SU-DHL-6 (cell line): ENCODE measurements at regions not wholly inside any gene's neighbourhood (a gene's known extent, or its start where the extent isn't known, plus 50 kb on each side); places are given as distances from the start of the nearest gene placed in this dataset.

Source experiments
- H2AFZ ChIP-seq: fragments of 200-600 bp; sonication (generic); 2 replicates; pipeline ENCODE4 v1.6.1; 2014; ENCODE audit warnings: low read depth, mild to moderate bottlenecking, moderate library complexity, mixed read lengths, antibody characterized with exemption, low read length; ENCODE audit not compliant: severe bottlenecking
- H3F3A ChIP-seq: fragments of 200-600 bp; shearing (Covaris generic); 2 replicates; pipeline ENCODE4 v1.6.0; 2016; ENCODE audit warnings: antibody characterized with exemption, mild to moderate bottlenecking; ENCODE audit not compliant: insufficient read depth
- H3K27ac ChIP-seq: fragments of 200-600 bp; sonication (generic); 2 replicates; pipeline ENCODE4 v1.5.1; 2016; ENCODE audit warnings: low read depth, mild to moderate bottlenecking, low read length, moderate library complexity, mixed read lengths
- H3K27me3 ChIP-seq: fragments of 200-600 bp; sonication (generic), shearing (Covaris generic); 2 replicates; pipeline ENCODE4 v1.6.0; 2014; ENCODE audit warnings: mild to moderate bottlenecking, low read length
- H3K36me3 ChIP-seq: fragments of 200-600 bp; sonication (generic); 2 replicates; pipeline ENCODE4 v1.6.1; 2014; ENCODE audit warnings: mild to moderate bottlenecking, low read length, mixed read lengths
- H3K4me2 ChIP-seq: fragments of 300-600, 200-600 bp; shearing (Covaris generic), sonication (generic); 2 replicates; pipeline ENCODE4 v1.6.0; 2014; ENCODE audit warnings: low read length, low read depth, mild to moderate bottlenecking; ENCODE audit not compliant: poor library complexity, severe bottlenecking
- H3K4me3 ChIP-seq: fragments of 200-600 bp; sonication (generic); 2 replicates; pipeline ENCODE4 v1.5.1; 2014; ENCODE audit warnings: antibody characterized with exemption, low read length, mild to moderate bottlenecking, mixed read lengths; ENCODE audit not compliant: insufficient read depth, poor library complexity, severe bottlenecking
- H3K79me2 ChIP-seq: fragments of 200-600 bp; sonication (generic); 2 replicates; pipeline ENCODE4 v1.6.1; 2014; ENCODE audit warnings: mild to moderate bottlenecking, low read length, moderate library complexity; ENCODE audit not compliant: insufficient read depth
- H3K9ac ChIP-seq: fragments of 200-600 bp; sonication (generic); 2 replicates; pipeline ENCODE4 v1.7.0; 2014; ENCODE audit warnings: mild to moderate bottlenecking, low read length
- H3K9me2 ChIP-seq: fragments of 200-600 bp; sonication (generic); replicated peaks from 2 replicates; pipeline ENCODE4 v1.6.1; 2014; ENCODE audit warnings: low read length; ENCODE audit not compliant: insufficient read depth
- H3K9me3 ChIP-seq: fragments of 200-600 bp; sonication (generic); 2 replicates; pipeline ENCODE4 v1.6.1; 2014; ENCODE audit warnings: low read length, mixed read lengths; ENCODE audit not compliant: insufficient read depth
- H4K20me1 ChIP-seq: fragments of 200-600 bp; sonication (generic); 2 replicates; pipeline ENCODE4 v1.6.1; 2014; ENCODE audit warnings: low read depth, mild to moderate bottlenecking, antibody characterized with exemption, low read length, moderate library complexity, mixed read lengths
- CTCF ChIP-seq: fragments of 200-600 bp; sonication (generic); IDR thresholded peaks from one replicate; pipeline ENCODE4 v1.5.1; 2017; ENCODE audit warnings: antibody characterized with exemption, mild to moderate bottlenecking, low read length, moderate library complexity; ENCODE audit not compliant: insufficient read depth, poor library complexity, severe bottlenecking
- EZH2phosphoT487 ChIP-seq: fragments of 200-600 bp; sonication (generic), shearing (Covaris generic); conservative IDR thresholded peaks from 2 replicates; pipeline ENCODE4 v1.6.1; 2018; ENCODE audit warnings: mild to moderate bottlenecking, antibody characterized with exemption, low read length, moderate library complexity, mixed read lengths

DNA sequence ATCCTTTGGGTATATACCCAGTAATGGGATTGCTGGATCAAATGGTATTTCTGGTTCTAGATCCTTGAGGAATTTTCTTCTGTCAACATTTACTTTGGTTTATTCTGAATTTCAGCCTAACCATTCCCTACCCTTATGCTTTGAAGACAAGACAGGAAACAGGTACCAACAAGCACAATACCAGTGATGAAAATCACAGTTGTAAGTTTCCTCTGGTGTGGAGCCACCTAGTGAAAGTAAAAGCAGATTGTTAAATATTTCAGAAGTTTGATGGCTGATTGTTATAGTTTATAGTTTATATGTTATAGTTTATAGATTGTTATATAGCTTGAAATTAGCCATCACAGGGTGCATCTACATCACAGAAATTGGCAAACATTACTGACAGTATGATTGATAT, 104.5 kb upstream of the AGA start:
- no peak overlapping the region for H3K27ac ChIP-seq
- H3K4me3 ChIP-seq = no peak overlapping the region
- H3K4me2 ChIP-seq = no peak overlapping the region
- H3K36me3 ChIP-seq = no peaks in the 10 kb centered on the region
- no peaks in the 10 kb centered on the region for H4K20me1 ChIP-seq
- no peak for TF ChIP-seq EZH2phosphoT487
- TF ChIP-seq CTCF = no peak
- H3K79me2 ChIP-seq = no peaks in the 10 kb centered on the region
- no peak overlapping the region for H3K9ac ChIP-seq
- no peaks in the 10 kb centered on the region for H3K9me2 ChIP-seq
- H3K9me3 ChIP-seq = no peaks in the 10 kb centered on the region
- H3F3A ChIP-seq = no peaks in the 10 kb centered on the region
- H3K27me3 ChIP-seq = no peaks in the 10 kb centered on the region
- no peak overlapping the region for H2AFZ ChIP-seq

DNA sequence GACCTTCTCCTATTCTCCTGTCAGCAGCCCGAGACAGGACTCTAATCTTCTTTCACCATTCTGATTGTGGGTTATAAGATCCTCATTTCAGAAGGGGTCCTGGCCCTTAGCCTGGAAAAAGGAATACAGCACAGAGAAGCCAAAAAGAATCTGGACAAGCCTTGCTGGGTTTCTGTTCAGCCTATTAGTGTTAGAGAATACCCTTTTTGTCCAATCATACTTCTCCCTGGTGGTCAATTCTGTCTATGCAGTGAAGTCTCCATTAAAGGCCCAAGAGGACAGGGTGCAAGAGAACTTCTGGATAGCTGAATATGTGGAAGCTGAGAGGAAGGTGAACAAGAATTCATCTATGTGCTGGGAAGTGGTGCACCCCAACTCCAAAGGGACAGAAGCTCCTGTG, 105.7 kb upstream of the AGA start:
- Histone ChIP-seq H3K79me2 (no peaks in the 10 kb centered on the region), H3F3A (no peaks in the 10 kb centered on the region), H2AFZ (no peak overlapping the region), H3K9me3 (no peaks in the 10 kb centered on the region), H3K9me2 (no peaks in the 10 kb centered on the region), H3K4me2 (no peak overlapping the region), H3K27me3 (no peaks in the 10 kb centered on the region), H4K20me1 (no peaks in the 10 kb centered on the region), H3K4me3 (no peak overlapping the region), H3K27ac (no peak overlapping the region), H3K36me3 (no peaks in the 10 kb centered on the region), H3K9ac (no peak overlapping the region)
- TF ChIP-seq EZH2phosphoT487 = no peak
- TF ChIP-seq CTCF = no peak

DNA sequence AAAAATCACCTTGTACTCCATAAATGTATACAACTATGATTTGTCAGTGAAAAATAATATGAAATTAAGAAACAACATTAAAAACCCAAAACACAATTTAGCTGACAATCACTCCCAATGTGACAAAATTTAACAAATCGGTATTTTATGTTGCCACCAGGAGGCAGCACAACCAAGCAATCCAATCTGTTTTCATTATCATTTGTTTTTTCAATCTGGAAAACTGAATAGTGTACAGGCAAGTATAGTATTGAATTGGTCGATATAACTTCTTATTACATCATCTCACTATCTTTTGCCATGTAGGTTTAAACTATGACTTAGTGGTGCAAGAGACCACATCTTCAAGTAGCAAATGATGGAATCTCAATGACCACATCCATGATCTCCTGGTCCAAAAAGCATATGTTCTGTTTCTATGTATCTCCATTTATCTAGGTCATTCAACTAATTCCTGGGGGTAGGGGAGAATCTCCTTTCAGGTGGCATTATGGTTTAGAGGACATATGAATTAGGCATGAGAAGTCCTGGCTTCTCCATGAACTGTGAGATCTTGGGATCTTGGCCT, 112.9 kb upstream of the AGA start:
- H3K36me3 ChIP-seq = no peaks in the 10 kb centered on the region
- TF ChIP-seq EZH2phosphoT487 (no peak), CTCF (peak; percentile 59)
- H3K27me3 ChIP-seq = no peaks in the 10 kb centered on the region
- no peak overlapping the region for H3K9ac ChIP-seq
- no peak overlapping the region for H2AFZ ChIP-seq
- H3K27ac ChIP-seq = no peak overlapping the region
- no peak overlapping the region for H3K4me2 ChIP-seq
- H3K4me3 ChIP-seq = no peak overlapping the region
- no peaks in the 10 kb centered on the region for H4K20me1 ChIP-seq
- H3F3A ChIP-seq = no peaks in the 10 kb centered on the region
- no peaks in the 10 kb centered on the region for H3K79me2 ChIP-seq
- no peaks in the 10 kb centered on the region for H3K9me2 ChIP-seq
- no peaks in the 10 kb centered on the region for H3K9me3 ChIP-seq

GRCh38 chr4:177557416-177557815, 115.2 kb upstream of the AGA start:
- H3K4me2 ChIP-seq = no peak overlapping the region
- no peak overlapping the region for H3K4me3 ChIP-seq
- no peaks in the 10 kb centered on the region for H3K9me2 ChIP-seq
- no peaks in the 10 kb centered on the region for H3K36me3 ChIP-seq
- no peak overlapping the region for H2AFZ ChIP-seq
- H3K27me3 ChIP-seq = no peaks in the 10 kb centered on the region
- H3K9me3 ChIP-seq = no peaks in the 10 kb centered on the region
- no peaks in the 10 kb centered on the region for H4K20me1 ChIP-seq
- no peak overlapping the region for H3K27ac ChIP-seq
- H3K79me2 ChIP-seq = no peaks in the 10 kb centered on the region
- H3F3A ChIP-seq = no peaks in the 10 kb centered on the region
- H3K9ac ChIP-seq = no peak overlapping the region
- no peak for TF ChIP-seq EZH2phosphoT487
